HepG2 (cell line): ENCODE measurements at regions not wholly inside any gene's neighbourhood (a gene's known extent, or its start where the extent isn't known, plus 50 kb on each side); places are given as distances from the start of the nearest gene placed in this dataset.

Experiments used
- BCL6 ChIP-seq: IDR thresholded peaks from 2 replicates; pipeline ENCODE4 v1.6.1; 2016; ENCODE audit warnings: missing genetic modification reagents, missing compliant biosample characterization
- BHLHE40 ChIP-seq: IDR thresholded peaks from 2 replicates; pipeline ENCODE4 v1.6.1; 2011; ENCODE audit warnings: low read length, improper control_type of control experiment
- CC2D1A ChIP-seq: sonication (generic); formaldehyde crosslinking; IDR thresholded peaks from 2 replicates; pipeline ENCODE4 v1.8.1; 2023; ENCODE audit warnings: mild to moderate bottlenecking, missing genetic modification reagents
- FOXK2 ChIP-seq: fragments of 450-650 bp; IDR thresholded peaks from 2 replicates; pipeline ENCODE4 v1.6.1; 2016
- FOXO4 ChIP-seq: sonication (generic); formaldehyde crosslinking; conservative IDR thresholded peaks from 2 replicates; pipeline ENCODE4 v1.8.1; 2023; ENCODE audit warnings: missing genetic modification reagents
- KAT7 ChIP-seq: IDR thresholded peaks from 2 replicates; pipeline ENCODE4 v1.6.1; 2018; ENCODE audit warnings: borderline replicate concordance, missing compliant biosample characterization
- KLF11 ChIP-seq: IDR thresholded peaks from 2 replicates; pipeline ENCODE4 v1.6.1; 2016; ENCODE audit warnings: missing compliant biosample characterization
- MEIS2 ChIP-seq: sonication (generic); formaldehyde crosslinking; IDR thresholded peaks from 2 replicates; pipeline ENCODE4 v1.9.0; 2021; ENCODE audit warnings: mild to moderate bottlenecking, missing genetic modification reagents
- NFRKB ChIP-seq: fragments of 450-650 bp; IDR thresholded peaks from 2 replicates; pipeline ENCODE4 v1.6.1; 2017
- RFX1 ChIP-seq: fragments of 450-650 bp; IDR thresholded peaks from 2 replicates; pipeline ENCODE4 v1.6.1; 2017
- RFX5 ChIP-seq: IDR thresholded peaks from 2 replicates; pipeline ENCODE4 v1.6.1; 2011; ENCODE audit warnings: low read depth, low read length, improper control_type of control experiment
- SUZ12 ChIP-seq: fragments of 150-350 bp; IDR thresholded peaks from 2 replicates; pipeline ENCODE4 v1.6.1; 2014; ENCODE audit warnings: low read depth, low read length

DNA sequence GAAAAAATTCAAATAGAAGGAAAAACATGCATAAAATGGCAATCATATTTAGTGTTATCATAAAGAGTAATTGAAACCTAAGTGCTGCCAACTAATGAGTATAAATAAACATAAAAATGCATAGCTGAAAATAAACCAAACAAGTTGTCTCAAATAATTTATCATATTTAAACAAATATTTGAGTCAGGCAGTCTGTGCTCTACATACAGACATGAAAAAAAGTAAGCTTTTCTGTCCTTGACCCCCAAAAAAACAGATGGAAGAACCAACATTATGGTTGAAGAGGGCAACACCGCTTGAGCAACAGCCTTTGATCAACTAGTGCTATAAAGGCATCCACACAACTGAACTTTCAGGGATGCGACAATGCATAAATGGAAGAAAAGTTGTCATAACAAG lies 735.1 kb upstream of the MIR17HG start:
- TF ChIP-seq BHLHE40, result no peak
- TF ChIP-seq MEIS2 (CRISPR knock-in tag), result no peak
- TF ChIP-seq KAT7 (CRISPR knock-in tag), result no peak
- no peak for TF ChIP-seq CC2D1A (CRISPR knock-in tag)
- no peak for TF ChIP-seq FOXO4
- no peak for TF ChIP-seq BCL6
- TF ChIP-seq RFX1, result no peak
- no peak for TF ChIP-seq NFRKB
- no peak for TF ChIP-seq FOXK2
- TF ChIP-seq SUZ12, result no peak
- TF ChIP-seq KLF11 (CRISPR knock-in tag), result no peak
- no peak for TF ChIP-seq RFX5
